Tibial nerve (tissue), 4 donors: ENCODE measurements at regions not wholly inside any gene's neighbourhood (a gene's known extent, or its start where the extent isn't known, plus 50 kb on each side); places are given as distances from the start of the nearest gene placed in this dataset.

Source experiments
- EP300 ChIP-seq, 2 donors: sonication (generic); formaldehyde crosslinking; IDR thresholded peaks; one replicate each; pipeline ENCODE4 v1.6.1; 2017; ENCODE audit warnings: antibody characterized with exemption in 2 of 2, mild to moderate bottlenecking in 1 of 2
- POLR2A ChIP-seq, 2 donors: fragments of 450-650 bp; IDR thresholded peaks; one replicate each; pipeline ENCODE4 v1.6.1; 2017; ENCODE audit warnings: antibody characterized with exemption in 2 of 2, mild to moderate bottlenecking in 2 of 2, moderate library complexity in 2 of 2
- TF ChIP-seq, protein P1 (sequence below), 5 experiments: fragments of 200-600 bp in 3 of 5; fragments of 450-650 bp in 2 of 5; sonication (generic) in 3 of 5; IDR thresholded peaks; one replicate each; pipeline ENCODE4 v1.5.1; 2016 to 2019; ENCODE audit warnings: antibody characterized with exemption in 5 of 5, mild to moderate bottlenecking in 3 of 5, moderate library complexity in 2 of 5

DNA sequence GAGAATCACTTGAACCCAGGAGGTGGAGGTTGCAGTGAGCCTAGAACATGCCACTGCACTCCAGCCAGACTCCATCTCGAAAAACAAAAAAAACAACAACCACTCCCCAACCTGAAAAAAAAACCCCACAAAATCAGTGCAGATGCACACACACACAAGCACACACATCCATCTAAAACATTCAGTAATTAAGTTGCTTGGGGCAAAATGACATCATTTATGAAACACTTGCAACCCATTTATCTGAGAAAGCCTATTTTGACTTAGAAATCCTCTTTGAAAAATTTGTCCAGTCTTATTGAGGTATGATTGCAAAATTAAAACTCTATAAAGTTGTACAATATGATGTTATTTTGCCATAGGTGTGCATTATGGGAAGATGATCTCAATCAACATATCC lies 525.5 kb upstream of the AMELY start:
- TF ChIP-seq, protein P1, sequence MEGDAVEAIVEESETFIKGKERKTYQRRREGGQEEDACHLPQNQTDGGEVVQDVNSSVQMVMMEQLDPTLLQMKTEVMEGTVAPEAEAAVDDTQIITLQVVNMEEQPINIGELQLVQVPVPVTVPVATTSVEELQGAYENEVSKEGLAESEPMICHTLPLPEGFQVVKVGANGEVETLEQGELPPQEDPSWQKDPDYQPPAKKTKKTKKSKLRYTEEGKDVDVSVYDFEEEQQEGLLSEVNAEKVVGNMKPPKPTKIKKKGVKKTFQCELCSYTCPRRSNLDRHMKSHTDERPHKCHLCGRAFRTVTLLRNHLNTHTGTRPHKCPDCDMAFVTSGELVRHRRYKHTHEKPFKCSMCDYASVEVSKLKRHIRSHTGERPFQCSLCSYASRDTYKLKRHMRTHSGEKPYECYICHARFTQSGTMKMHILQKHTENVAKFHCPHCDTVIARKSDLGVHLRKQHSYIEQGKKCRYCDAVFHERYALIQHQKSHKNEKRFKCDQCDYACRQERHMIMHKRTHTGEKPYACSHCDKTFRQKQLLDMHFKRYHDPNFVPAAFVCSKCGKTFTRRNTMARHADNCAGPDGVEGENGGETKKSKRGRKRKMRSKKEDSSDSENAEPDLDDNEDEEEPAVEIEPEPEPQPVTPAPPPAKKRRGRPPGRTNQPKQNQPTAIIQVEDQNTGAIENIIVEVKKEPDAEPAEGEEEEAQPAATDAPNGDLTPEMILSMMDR (IDR thresholded peaks at IDR 0.05), result no peak
- no peak for TF ChIP-seq EP300 (IDR thresholded peaks at IDR 0.05)
- no peak for TF ChIP-seq POLR2A (IDR thresholded peaks at IDR 0.05)
